Activated T-helper 1 cell treated with anti-CD3 and anti-CD28 coated beads, Interleukin-12 subunit alpha, Interleukin-12 subunit beta, Interleukin-2, Interleukin-4 antibody, amounts not matched to agents 30 ng/mL and 10 ng/mL and 1 ng/mL, durations not matched to agents 14 hours and 24 hours and 36 hours (primary cell): ENCODE measurements at regions not wholly inside any gene's neighbourhood (a gene's known extent, or its start where the extent isn't known, plus 50 kb on each side); places are given as distances from the start of the nearest gene placed in this dataset.
"Not testable (repeated sequence)": the region's sequence is repeated elsewhere in the genome, so short reads cannot be mapped to it uniquely, and the experiment has no call there.

ENCODE experiments used
- DNase-seq: peaks from one replicate; pipeline ENCODE4 v3.0.0; 2021; ENCODE audit warnings: low spot score
- H3K27ac Mint-ChIP-seq: one replicate; pipeline ENCODE4 v1.8.0; 2021; ENCODE audit warnings: mild to moderate bottlenecking, mixed read lengths
- H3K27me3 Mint-ChIP-seq: one replicate; pipeline ENCODE4 v1.8.0; 2022; ENCODE audit warnings: mild to moderate bottlenecking, moderate library complexity, mixed read lengths; ENCODE audit not compliant: insufficient read depth
- H3K36me3 Mint-ChIP-seq: one replicate; pipeline ENCODE4 v1.8.0; 2021; ENCODE audit warnings: low read depth, mixed read lengths
- H3K4me1 Mint-ChIP-seq: one replicate; pipeline ENCODE4 v1.8.0; 2021; ENCODE audit warnings: low read depth, mixed read lengths
- H3K4me3 Mint-ChIP-seq: one replicate; pipeline ENCODE4 v1.8.0; 2021; ENCODE audit warnings: mild to moderate bottlenecking, moderate library complexity, mixed read lengths
- H3K9me3 Mint-ChIP-seq: one replicate; pipeline ENCODE4 v1.8.0; 2021; ENCODE audit warnings: mixed read lengths
- intact Hi-C: fragments of 100-400 bp; cut with micrococcal nuclease; formaldehyde crosslinking; loops from one replicate; pipeline ENCODE4 v1.15.1; 2024

- Mint-ChIP-seq H3K4me1 (no peaks in the 10 kb centered on the region), H3K9me3 (no peaks in the 10 kb centered on the region), H3K27ac (no peak overlapping the region), H3K4me3 (no peak overlapping the region), H3K27me3 (no peaks in the 10 kb centered on the region), H3K36me3 (no peaks in the 10 kb centered on the region)
- intact Hi-C loops, result no loop called here
- DNase-seq, result no peak
These were observed 508.5 kb downstream of the ETNK1 start for GRCh38 chr12:23133471-23133870.

- Mint-ChIP-seq H3K27me3 (no peaks in the 10 kb centered on the region), H3K9me3 (peaks cover 7% of the 10 kb centered on the region), H3K4me3 (no peak overlapping the region), H3K27ac (no peak overlapping the region), H3K4me1 (no peaks in the 10 kb centered on the region), H3K36me3 (no peaks in the 10 kb centered on the region)
- intact Hi-C loops, result no loop called here
- no peak for DNase-seq
These were observed 514.1 kb downstream of the ETNK1 start for GRCh38 chr12:23139026-23139425.

GRCh38 chr12:23140710-23141109 lies 515.7 kb downstream of the ETNK1 start:
- no peaks in the 10 kb centered on the region for H3K36me3 Mint-ChIP-seq
- no peak overlapping the region for H3K4me3 Mint-ChIP-seq
- H3K27me3 Mint-ChIP-seq, result no peaks in the 10 kb centered on the region
- H3K9me3 Mint-ChIP-seq, result peaks cover 21% of the 10 kb centered on the region
- intact Hi-C loops, result no loop called here
- no peak overlapping the region for H3K27ac Mint-ChIP-seq
- H3K4me1 Mint-ChIP-seq, result no peaks in the 10 kb centered on the region
- DNase-seq, result no peak

- Mint-ChIP-seq H3K9me3 (peaks cover 22% of the 10 kb centered on the region), H3K4me1 (no peaks in the 10 kb centered on the region), H3K36me3 (no peaks in the 10 kb centered on the region), H3K4me3 (no peak overlapping the region), H3K27ac (no peak overlapping the region), H3K27me3 (no peaks in the 10 kb centered on the region)
- intact Hi-C loops, result no loop called here
- DNase-seq, result no peak
These were observed 516.4 kb downstream of the ETNK1 start for GRCh38 chr12:23141335-23141734.

- DNase-seq, H3K4me3 Mint-ChIP-seq, H3K27ac Mint-ChIP-seq, H3K27me3 Mint-ChIP-seq, intact Hi-C loops, H3K36me3 Mint-ChIP-seq, H3K4me1 Mint-ChIP-seq: not testable (repeated sequence)
- peaks cover 32% of the 10 kb centered on the region for H3K9me3 Mint-ChIP-seq
These were observed 521.1 kb downstream of the ETNK1 start for GRCh38 chr12:23146070-23146469.

GRCh38 chr12:23168459-23168858 lies 543.5 kb downstream of the ETNK1 start:
- H3K36me3 Mint-ChIP-seq, result no peaks in the 10 kb centered on the region
- H3K27ac Mint-ChIP-seq, result no peak overlapping the region
- H3K9me3 Mint-ChIP-seq, result peaks cover 7% of the 10 kb centered on the region
- DNase-seq, result no peak
- H3K4me3 Mint-ChIP-seq, result no peak overlapping the region
- no peaks in the 10 kb centered on the region for H3K27me3 Mint-ChIP-seq
- H3K4me1 Mint-ChIP-seq, result no peaks in the 10 kb centered on the region
- intact Hi-C loops, result no loop called here

GRCh38 chr12:23169012-23169695 lies 544.2 kb downstream of the ETNK1 start:
- intact Hi-C loops, result no loop called here
- no peak for DNase-seq
- H3K36me3 Mint-ChIP-seq, result no peaks in the 10 kb centered on the region
- H3K4me3 Mint-ChIP-seq, result no peak overlapping the region
- H3K27me3 Mint-ChIP-seq, result no peaks in the 10 kb centered on the region
- H3K27ac Mint-ChIP-seq, result no peak overlapping the region
- H3K9me3 Mint-ChIP-seq, result peaks cover 14% of the 10 kb centered on the region
- H3K4me1 Mint-ChIP-seq, result no peaks in the 10 kb centered on the region

- no peaks in the 10 kb centered on the region for H3K36me3 Mint-ChIP-seq
- peaks cover 16% of the 10 kb centered on the region for H3K9me3 Mint-ChIP-seq
- H3K4me1 Mint-ChIP-seq, result no peaks in the 10 kb centered on the region
- H3K27ac Mint-ChIP-seq, result no peak overlapping the region
- H3K27me3 Mint-ChIP-seq, result no peaks in the 10 kb centered on the region
- intact Hi-C loops, result no loop called here
- no peak overlapping the region for H3K4me3 Mint-ChIP-seq
- DNase-seq, result no peak
These were observed 544.7 kb downstream of the ETNK1 start for GRCh38 chr12:23169696-23170013.

GRCh38 chr12:23174917-23175316 lies 549.9 kb downstream of the ETNK1 start:
- no peaks in the 10 kb centered on the region for H3K36me3 Mint-ChIP-seq
- peaks cover 12% of the 10 kb centered on the region for H3K9me3 Mint-ChIP-seq
- no peaks in the 10 kb centered on the region for H3K27me3 Mint-ChIP-seq
- no peak overlapping the region for H3K4me3 Mint-ChIP-seq
- DNase-seq, result no peak
- H3K4me1 Mint-ChIP-seq, result no peaks in the 10 kb centered on the region
- intact Hi-C loops, result no loop called here
- no peak overlapping the region for H3K27ac Mint-ChIP-seq

GRCh38 chr12:23185346-23185745 lies 560.4 kb downstream of the ETNK1 start:
- Mint-ChIP-seq H3K9me3 (no peaks in the 10 kb centered on the region), H3K36me3 (no peaks in the 10 kb centered on the region), H3K27ac (no peak overlapping the region), H3K4me3 (no peak overlapping the region), H3K27me3 (no peaks in the 10 kb centered on the region), H3K4me1 (no peaks in the 10 kb centered on the region)
- no peak for DNase-seq
- intact Hi-C loops, result no loop called here

- no peak for DNase-seq
- intact Hi-C loops, result no loop called here
- H3K4me3 Mint-ChIP-seq, result no peak overlapping the region
- H3K27ac Mint-ChIP-seq, result no peak overlapping the region
- no peaks in the 10 kb centered on the region for H3K36me3 Mint-ChIP-seq
- H3K27me3 Mint-ChIP-seq, result no peaks in the 10 kb centered on the region
- H3K9me3 Mint-ChIP-seq, result no peaks in the 10 kb centered on the region
- no peaks in the 10 kb centered on the region for H3K4me1 Mint-ChIP-seq
These were observed 562.0 kb downstream of the ETNK1 start for GRCh38 chr12:23186950-23187349.

- intact Hi-C loops, result no loop called here
- no peaks in the 10 kb centered on the region for H3K9me3 Mint-ChIP-seq
- no peaks in the 10 kb centered on the region for H3K4me1 Mint-ChIP-seq
These were observed 568.6 kb downstream of the ETNK1 start for GRCh38 chr12:23193552-23193951.

GRCh38 chr12:23197266-23197665 lies 572.3 kb downstream of the ETNK1 start:
- intact Hi-C loops, result no loop called here
- DNase-seq, result no peak
- no peaks in the 10 kb centered on the region for H3K36me3 Mint-ChIP-seq
- no peaks in the 10 kb centered on the region for H3K4me1 Mint-ChIP-seq
- H3K27ac Mint-ChIP-seq, result no peak overlapping the region
- no peak overlapping the region for H3K4me3 Mint-ChIP-seq
- peaks cover 3% of the 10 kb centered on the region for H3K27me3 Mint-ChIP-seq
- H3K9me3 Mint-ChIP-seq, result no peaks in the 10 kb centered on the region

More at GRCh38 chr12:23193552-23193951, 568.6 kb downstream of the ETNK1 start:
- Mint-ChIP-seq H3K36me3 (no peaks in the 10 kb centered on the region), H3K27me3 (peaks cover 3% of the 10 kb centered on the region), H3K4me3 (no peak overlapping the region), H3K27ac (no peak overlapping the region)
- DNase-seq, result no peak

GRCh38 chr12:23202728-23203127 lies 577.8 kb downstream of the ETNK1 start:
- H3K27ac Mint-ChIP-seq, result no peak overlapping the region
- no peaks in the 10 kb centered on the region for H3K27me3 Mint-ChIP-seq
- no peaks in the 10 kb centered on the region for H3K9me3 Mint-ChIP-seq
- no peaks in the 10 kb centered on the region for H3K36me3 Mint-ChIP-seq
- no peak overlapping the region for H3K4me3 Mint-ChIP-seq
- no peak for DNase-seq
- no peaks in the 10 kb centered on the region for H3K4me1 Mint-ChIP-seq
- intact Hi-C loops, result loop anchor here (5.0 kb wide), 1 partner anchor 515 kb away; no protein-coding TSS in a partner anchor
